ENCODE measurements at regions not wholly inside any gene's neighbourhood (a gene's known extent, or its start where the extent isn't known, plus 50 kb on each side); places are given as distances from the start of the nearest gene placed in this dataset.

DNA sequence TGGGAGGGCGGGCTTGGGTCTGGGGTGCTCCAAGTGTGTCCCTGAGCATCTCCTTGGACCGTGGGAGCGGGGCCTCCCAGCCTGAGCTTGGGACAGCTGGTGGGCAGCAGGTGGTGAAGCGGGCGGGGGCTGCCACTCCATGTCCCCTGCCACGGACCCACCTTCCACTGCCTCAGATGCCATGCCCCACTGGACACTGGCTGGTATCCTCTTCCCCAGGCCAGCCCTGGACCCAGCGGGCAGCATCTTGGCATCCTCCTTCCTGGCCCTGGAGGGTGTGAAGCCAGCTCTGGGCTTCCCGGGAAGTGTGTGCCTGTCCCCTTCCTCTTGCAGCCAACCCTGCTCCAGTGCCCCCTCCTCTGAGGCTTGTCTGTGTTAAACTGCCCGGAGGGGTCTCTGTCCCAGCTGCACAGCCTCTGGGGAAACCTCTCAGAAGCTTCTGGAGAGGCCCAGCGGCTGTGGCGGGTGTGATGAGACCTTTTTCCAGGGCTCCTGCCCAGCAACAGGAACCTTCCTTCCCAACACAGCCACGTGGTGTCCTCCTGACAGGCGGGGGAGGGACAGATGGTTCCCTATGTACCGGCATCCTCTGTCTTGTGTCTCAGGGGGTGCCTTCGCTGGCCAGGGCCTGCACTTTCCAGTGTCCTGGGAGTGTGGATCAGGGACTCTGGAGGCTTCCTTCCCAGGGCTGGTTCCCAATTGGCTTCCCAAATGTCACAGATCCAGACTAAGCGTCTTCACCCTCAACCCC, 81.6 kb upstream of the DISP3 start:
- Histone ChIP-seq H3K9me3 (ENCODE audit: control insufficient read depth, low read length) (no peaks in the 10 kb centered on the region), H3K79me1 (replicated peaks; ENCODE audit: low read length, poor library complexity, severe bottlenecking) (no peaks in the 10 kb centered on the region), H3K23ac (ENCODE audit: low read length in 2 of 2) (no peak overlapping the region), H2AK5ac (ENCODE audit: low read length, severe bottlenecking) (no peak overlapping the region), H3K14ac (ENCODE audit: low read length in 2 of 2) (no peak overlapping the region), H2BK15ac (ENCODE audit: low read depth, poor library complexity, severe bottlenecking) (no peak overlapping the region), H2BK120ac (ENCODE audit: low read depth, low read length) (no peak overlapping the region), H2BK5ac (ENCODE audit: low read depth, low read length, poor library complexity, severe bottlenecking) (no peak overlapping the region), H3K18ac (ENCODE audit: low read depth in 1 of 2, low read length in 2 of 2) (no peak overlapping the region), H2AFZ (ENCODE audit: low read depth, low read length) (no peak overlapping the region), H3K4me1 (ENCODE audit: control insufficient read depth, insufficient read depth, low read depth, low read length) (no peaks in the 10 kb centered on the region), H3K4me2 (ENCODE audit: low read length, poor library complexity, severe bottlenecking) (no peak overlapping the region), H2BK12ac (ENCODE audit: low read length in 2 of 2) (no peak overlapping the region), H4K91ac (ENCODE audit: low read length) (no peak overlapping the region), H3K4me3 (ENCODE audit: insufficient read depth in 1 of 2, low read depth in 1 of 2, low read length in 2 of 2) (no peak overlapping the region), H3K27me3 (ENCODE audit: control insufficient read depth in 1 of 2, insufficient read depth in 1 of 2, low read length in 2 of 2) (peaks cover 7 to 49% of the 10 kb centered on the region in 2 experiments), H4K8ac (ENCODE audit: low read length) (no peak overlapping the region), H3K27ac (ENCODE audit: low read length, poor library complexity, severe bottlenecking) (no peak overlapping the region), H3K9ac (ENCODE audit: low read length) (no peak overlapping the region), H3K36me3 (ENCODE audit: control insufficient read depth in 1 of 2, insufficient read depth in 2 of 2, low read depth in 1 of 2, low read length in 2 of 2) (no peaks in the 10 kb centered on the region), H3K4ac (ENCODE audit: low read depth in 1 of 2, low read length in 2 of 2) (no peak overlapping the region)
- WGBS = 59% methylated on average over 16 of the region's 16 CpGs
- no peak for DNase-seq

- no peak overlapping the region for H3K23ac ChIP-seq (ENCODE audit: low read length in 2 of 2)
- H2BK120ac ChIP-seq (ENCODE audit: low read depth, low read length) = no peak overlapping the region
- no peaks in the 10 kb centered on the region for H3K79me1 ChIP-seq (replicated peaks; ENCODE audit: low read length, poor library complexity, severe bottlenecking)
- H3K9me3 ChIP-seq (ENCODE audit: control insufficient read depth, low read length) = no peaks in the 10 kb centered on the region
- H3K4me1 ChIP-seq (ENCODE audit: control insufficient read depth, insufficient read depth, low read depth, low read length) = no peaks in the 10 kb centered on the region
- H3K18ac ChIP-seq (ENCODE audit: low read depth in 1 of 2, low read length in 2 of 2) = no peak overlapping the region
- H3K14ac ChIP-seq (ENCODE audit: low read length in 2 of 2) = no peak overlapping the region
- 88% methylated on average over 6 of the region's 6 CpGs for WGBS
- H2AK5ac ChIP-seq (ENCODE audit: low read length, severe bottlenecking) = no peak overlapping the region
- no peak overlapping the region for H2BK12ac ChIP-seq (ENCODE audit: low read length in 2 of 2)
- H4K8ac ChIP-seq (ENCODE audit: low read length) = no peak overlapping the region
- H2BK5ac ChIP-seq (ENCODE audit: low read depth, low read length, poor library complexity, severe bottlenecking) = no peak overlapping the region
- no peak overlapping the region for H3K4me2 ChIP-seq (ENCODE audit: low read length, poor library complexity, severe bottlenecking)
- no peak overlapping the region for H2AFZ ChIP-seq (ENCODE audit: low read depth, low read length)
- H3K36me3 ChIP-seq (ENCODE audit: control insufficient read depth in 1 of 2, insufficient read depth in 2 of 2, low read depth in 1 of 2, low read length in 2 of 2) = no peaks in the 10 kb centered on the region
- peaks cover 7 to 56% of the 10 kb centered on the region in 2 experiments for H3K27me3 ChIP-seq (ENCODE audit: control insufficient read depth in 1 of 2, insufficient read depth in 1 of 2, low read length in 2 of 2)
- no peak overlapping the region for H4K91ac ChIP-seq (ENCODE audit: low read length)
- DNase-seq = no peak
- H3K4ac ChIP-seq (ENCODE audit: low read depth in 1 of 2, low read length in 2 of 2) = no peak overlapping the region
- H2BK15ac ChIP-seq (ENCODE audit: low read depth, poor library complexity, severe bottlenecking) = no peak overlapping the region
- H3K27ac ChIP-seq (ENCODE audit: low read length, poor library complexity, severe bottlenecking) = no peak overlapping the region
- no peak overlapping the region for H3K4me3 ChIP-seq (ENCODE audit: insufficient read depth in 1 of 2, low read depth in 1 of 2, low read length in 2 of 2)
- no peak overlapping the region for H3K9ac ChIP-seq (ENCODE audit: low read length)
Observed at GRCh38 chr1:11399250-11399649, 79.7 kb upstream of the DISP3 start.

DNA sequence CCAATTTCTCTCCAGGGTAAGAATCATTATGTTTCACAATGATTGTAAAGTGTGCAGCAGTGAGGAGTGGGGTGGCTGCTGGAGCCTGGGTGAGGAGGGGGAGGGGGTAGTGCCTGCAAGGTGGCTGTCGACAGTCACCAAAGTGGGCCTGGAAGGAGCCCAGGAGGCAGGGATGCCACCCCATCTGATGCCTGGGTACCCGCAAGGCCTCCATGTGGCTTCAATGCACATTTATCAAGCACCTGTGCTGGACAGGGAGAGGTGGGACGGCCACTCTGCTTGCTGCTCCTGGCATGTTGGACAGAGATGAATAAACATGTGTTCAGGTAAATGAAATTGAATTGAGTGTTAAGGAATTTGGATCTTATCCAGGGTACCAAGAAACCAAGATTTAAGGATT, 78.8 kb upstream of the DISP3 start:
- Histone ChIP-seq H4K8ac (ENCODE audit: low read length) (no peak overlapping the region), H3K4me2 (ENCODE audit: low read length, poor library complexity, severe bottlenecking) (no peak overlapping the region), H2AFZ (ENCODE audit: low read depth, low read length) (no peak overlapping the region), H2BK5ac (ENCODE audit: low read depth, low read length, poor library complexity, severe bottlenecking) (no peak overlapping the region), H3K27me3 (ENCODE audit: control insufficient read depth in 1 of 2, insufficient read depth in 1 of 2, low read length in 2 of 2) (peaks cover 7 to 51% of the 10 kb centered on the region in 2 experiments), H3K4ac (ENCODE audit: low read depth in 1 of 2, low read length in 2 of 2) (no peak overlapping the region), H3K14ac (ENCODE audit: low read length in 2 of 2) (no peak overlapping the region), H3K18ac (ENCODE audit: low read depth in 1 of 2, low read length in 2 of 2) (no peak overlapping the region), H3K9me3 (ENCODE audit: control insufficient read depth, low read length) (no peaks in the 10 kb centered on the region), H3K9ac (ENCODE audit: low read length) (no peak overlapping the region), H3K36me3 (ENCODE audit: control insufficient read depth in 1 of 2, insufficient read depth in 2 of 2, low read depth in 1 of 2, low read length in 2 of 2) (no peaks in the 10 kb centered on the region), H3K79me1 (replicated peaks; ENCODE audit: low read length, poor library complexity, severe bottlenecking) (no peaks in the 10 kb centered on the region), H2BK120ac (ENCODE audit: low read depth, low read length) (no peak overlapping the region), H3K23ac (ENCODE audit: low read length in 2 of 2) (no peak overlapping the region), H2BK15ac (ENCODE audit: low read depth, poor library complexity, severe bottlenecking) (no peak overlapping the region), H3K4me1 (ENCODE audit: control insufficient read depth, insufficient read depth, low read depth, low read length) (no peaks in the 10 kb centered on the region), H4K91ac (ENCODE audit: low read length) (no peak overlapping the region), H2BK12ac (ENCODE audit: low read length in 2 of 2) (no peak overlapping the region), H3K27ac (ENCODE audit: low read length, poor library complexity, severe bottlenecking) (no peak overlapping the region), H3K4me3 (ENCODE audit: insufficient read depth in 1 of 2, low read depth in 1 of 2, low read length in 2 of 2) (no peak overlapping the region), H2AK5ac (ENCODE audit: low read length, severe bottlenecking) (no peak overlapping the region)
- WGBS = 79% methylated on average over 3 of the region's 3 CpGs
- DNase-seq = no peak

- Histone ChIP-seq H2BK120ac (ENCODE audit: low read depth, low read length) (no peak overlapping the region), H2BK5ac (ENCODE audit: low read depth, low read length, poor library complexity, severe bottlenecking) (no peak overlapping the region), H3K18ac (ENCODE audit: low read depth in 1 of 2, low read length in 2 of 2) (no peak overlapping the region), H3K4me2 (ENCODE audit: low read length, poor library complexity, severe bottlenecking) (no peak overlapping the region), H3K27ac (ENCODE audit: low read length, poor library complexity, severe bottlenecking) (no peak overlapping the region), H3K36me3 (ENCODE audit: control insufficient read depth in 1 of 2, insufficient read depth in 2 of 2, low read depth in 1 of 2, low read length in 2 of 2) (no peaks in the 10 kb centered on the region), H3K4me3 (ENCODE audit: insufficient read depth in 1 of 2, low read depth in 1 of 2, low read length in 2 of 2) (no peak overlapping the region), H3K14ac (ENCODE audit: low read length in 2 of 2) (no peak overlapping the region), H2AFZ (ENCODE audit: low read depth, low read length) (no peak overlapping the region), H2BK15ac (ENCODE audit: low read depth, poor library complexity, severe bottlenecking) (no peak overlapping the region), H3K23ac (ENCODE audit: low read length in 2 of 2) (no peak overlapping the region), H3K27me3 (ENCODE audit: control insufficient read depth in 1 of 2, insufficient read depth in 1 of 2, low read length in 2 of 2) (peaks cover 7 to 47% of the 10 kb centered on the region in 2 experiments), H2BK12ac (ENCODE audit: low read length in 2 of 2) (no peak overlapping the region), H4K8ac (ENCODE audit: low read length) (no peak overlapping the region), H3K9ac (ENCODE audit: low read length) (no peak overlapping the region), H2AK5ac (ENCODE audit: low read length, severe bottlenecking) (no peak overlapping the region), H3K9me3 (ENCODE audit: control insufficient read depth, low read length) (no peaks in the 10 kb centered on the region), H4K91ac (ENCODE audit: low read length) (no peak overlapping the region), H3K4me1 (ENCODE audit: control insufficient read depth, insufficient read depth, low read depth, low read length) (no peaks in the 10 kb centered on the region), H3K4ac (ENCODE audit: low read depth in 1 of 2, low read length in 2 of 2) (no peak overlapping the region), H3K79me1 (replicated peaks; ENCODE audit: low read length, poor library complexity, severe bottlenecking) (no peaks in the 10 kb centered on the region)
- DNase-seq = no peak
- WGBS = 70% methylated on average over 6 of the region's 7 CpGs
Observed at GRCh38 chr1:11400567-11400966, 78.4 kb upstream of the DISP3 start.
